HG03280 (cell line): ENCODE measurements at regions not wholly inside any gene's neighbourhood (a gene's known extent, or its start where the extent isn't known, plus 50 kb on each side); places are given as distances from the start of the nearest gene placed in this dataset.

Experiments used
- ATAC-seq: cut with Tn5 transposase; IDR thresholded peaks from one replicate; pipeline ENCODE4 v1.9.1; 2021; ENCODE audit warnings: mild to moderate bottlenecking, moderate library complexity; ENCODE audit not compliant: unreplicated experiment

- ATAC-seq: no peak
Measured at GRCh38 chr1:81634294-81634693, 166.4 kb upstream of the ADGRL2 start.

GRCh38 chr1:81619156-81619555 is 181.6 kb upstream of the ADGRL2 start:
- no peak for ATAC-seq

GRCh38 chr1:81618376-81618775 is 182.4 kb upstream of the ADGRL2 start:
- ATAC-seq: no peak

- no peak for ATAC-seq
Measured at GRCh38 chr1:81617308-81617967, 183.3 kb upstream of the ADGRL2 start.

- no peak for ATAC-seq
Measured at GRCh38 chr1:81613803-81614202, 186.9 kb upstream of the ADGRL2 start.

GRCh38 chr1:81607924-81608323 is 192.8 kb upstream of the ADGRL2 start:
- no peak for ATAC-seq

GRCh38 chr1:81607086-81607485 is 193.6 kb upstream of the ADGRL2 start:
- no peak for ATAC-seq

GRCh38 chr1:81606656-81607055 is 194.1 kb upstream of the ADGRL2 start:
- ATAC-seq: no peak

GRCh38 chr1:81605023-81605422 is 195.7 kb upstream of the ADGRL2 start:
- no peak for ATAC-seq

GRCh38 chr1:81600878-81601622 is 199.7 kb upstream of the ADGRL2 start:
- ATAC-seq: no peak

GRCh38 chr1:81600363-81600762 is 200.4 kb upstream of the ADGRL2 start:
- ATAC-seq: no peak

GRCh38 chr1:81598623-81599022 is 202.1 kb upstream of the ADGRL2 start:
- ATAC-seq: no peak

GRCh38 chr1:81597720-81598426 is 202.9 kb upstream of the ADGRL2 start:
- ATAC-seq: no peak

- no peak for ATAC-seq
Measured at GRCh38 chr1:81596341-81596740, 204.4 kb upstream of the ADGRL2 start.

GRCh38 chr1:81594206-81594605 is 206.5 kb upstream of the ADGRL2 start:
- no peak for ATAC-seq

- no peak for ATAC-seq
Measured at GRCh38 chr1:81592233-81592632, 208.5 kb upstream of the ADGRL2 start.

- no peak for ATAC-seq
Measured at GRCh38 chr1:81590171-81590570, 210.6 kb upstream of the ADGRL2 start.

- ATAC-seq: no peak
Measured at GRCh38 chr1:81588149-81588548, 212.6 kb upstream of the ADGRL2 start.

GRCh38 chr1:81587426-81587825 is 213.3 kb upstream of the ADGRL2 start:
- ATAC-seq: no peak

- no peak for ATAC-seq
Measured at GRCh38 chr1:81585371-81585770, 215.4 kb upstream of the ADGRL2 start.

- ATAC-seq: no peak
Measured at GRCh38 chr1:81584398-81584797, 216.3 kb upstream of the ADGRL2 start.

GRCh38 chr1:81583878-81584277 is 216.9 kb upstream of the ADGRL2 start:
- ATAC-seq: no peak
